ENCODE measurements at regions not wholly inside any gene's neighbourhood (a gene's known extent, or its start where the extent isn't known, plus 50 kb on each side); places are given as distances from the start of the nearest gene placed in this dataset.
"Not testable (repeated sequence)": the region's sequence is repeated elsewhere in the genome, so short reads cannot be mapped to it uniquely, and the experiment has no call there.

DNA sequence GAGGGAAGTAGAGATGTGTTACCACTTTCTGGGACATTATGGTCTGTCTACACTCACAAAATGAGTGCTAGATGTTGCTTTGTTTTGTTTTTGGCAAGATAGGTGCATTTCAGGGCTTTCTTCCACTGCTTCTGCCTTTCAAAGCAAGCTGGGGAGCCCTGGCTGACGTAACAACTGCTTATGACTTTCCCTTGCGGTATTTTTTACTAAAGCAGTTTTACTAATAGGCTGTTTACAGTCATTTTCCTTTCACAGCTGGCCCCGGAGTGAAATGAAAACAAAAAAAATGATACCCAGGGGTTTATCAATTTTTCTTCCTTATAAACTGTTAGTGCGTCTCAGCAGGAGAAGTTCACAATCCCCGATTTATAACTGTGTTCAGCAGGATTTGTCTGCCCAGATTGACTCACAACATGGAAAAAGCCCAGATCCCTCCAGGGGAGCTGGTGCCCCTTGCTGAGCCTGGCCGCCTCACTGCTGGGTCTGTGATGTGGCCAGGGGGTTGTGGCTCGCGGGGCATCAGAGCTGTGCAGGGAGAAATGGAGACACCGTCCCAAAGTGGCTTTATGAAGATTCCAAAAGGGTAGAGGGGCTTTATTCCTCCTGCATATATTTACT is 184.4 kb upstream of the HS3ST3A1 start:
- DNase-seq (ENCODE audit: low spot score), result peak; percentile 47

- DNase-seq (ENCODE audit: low spot score), result no peak
Observed at GRCh38 chr17:13787636-13788035, 185.9 kb upstream of the HS3ST3A1 start.

DNA sequence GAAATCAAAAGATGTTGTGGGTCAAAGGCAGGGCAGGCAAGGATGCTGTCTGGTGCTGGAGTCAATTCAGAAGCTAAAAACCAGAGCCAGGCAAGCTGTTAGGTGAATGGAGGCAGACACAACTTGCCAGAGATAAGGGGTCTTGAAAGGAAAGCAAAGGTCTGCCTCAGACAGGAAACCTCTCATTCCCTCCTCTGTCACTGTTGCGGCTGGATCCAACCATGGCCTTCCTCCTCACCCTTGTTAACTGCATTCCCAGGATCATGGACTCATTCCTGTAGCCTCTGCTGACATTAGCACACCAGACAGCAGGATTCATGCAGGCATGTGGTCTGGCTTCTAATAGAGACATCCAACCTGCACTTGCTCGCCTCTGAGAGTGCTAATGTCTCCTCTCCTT is 186.7 kb upstream of the HS3ST3A1 start:
- DNase-seq (ENCODE audit: low spot score), result no peak

DNA sequence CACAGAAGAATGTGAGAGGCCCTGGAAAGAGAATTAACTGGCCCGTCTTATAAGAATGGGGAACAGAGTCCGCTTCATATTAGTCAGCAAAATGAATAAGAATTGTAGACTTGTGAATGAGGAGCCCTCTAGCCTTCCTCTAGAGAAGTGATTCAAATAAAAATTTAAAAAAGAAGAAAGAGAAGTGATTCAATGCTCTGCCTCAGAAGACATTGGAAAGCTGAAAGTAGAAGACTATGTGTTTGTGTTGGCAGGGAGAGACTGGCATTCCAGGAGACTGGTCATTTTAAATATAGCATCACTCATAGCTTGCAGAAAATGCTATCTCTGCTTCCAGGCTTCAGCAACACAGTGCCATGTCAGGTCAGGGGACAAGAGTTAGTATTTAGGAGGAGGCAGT is 190.6 kb upstream of the HS3ST3A1 start:
- DNase-seq (ENCODE audit: low spot score), result peak; percentile 24

DNA sequence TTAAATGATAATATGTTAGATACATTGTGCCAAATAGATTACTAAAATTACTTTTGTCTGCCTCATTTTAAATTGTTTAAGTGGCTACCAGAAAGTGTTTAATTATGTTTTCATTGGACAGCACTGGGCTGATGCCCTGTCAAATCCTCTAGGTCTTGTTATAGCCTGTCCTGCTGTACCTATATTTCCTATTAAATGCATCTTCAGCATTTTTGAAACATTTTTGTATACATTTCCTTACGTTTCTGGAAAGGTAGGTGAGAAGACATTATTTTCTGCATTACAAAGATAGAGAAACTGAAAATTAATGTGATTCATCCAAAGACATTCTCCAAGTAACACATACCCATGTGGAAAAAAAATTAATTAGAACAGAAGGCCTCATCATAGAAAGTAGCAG is 192.2 kb upstream of the HS3ST3A1 start:
- DNase-seq (ENCODE audit: low spot score), result no peak

- DNase-seq (ENCODE audit: low spot score), result no peak
Observed at GRCh38 chr17:13797863-13798262, 196.1 kb upstream of the HS3ST3A1 start.

- DNase-seq (ENCODE audit: low spot score), result no peak
Observed at GRCh38 chr17:13806092-13806491, 204.4 kb upstream of the HS3ST3A1 start.

DNA sequence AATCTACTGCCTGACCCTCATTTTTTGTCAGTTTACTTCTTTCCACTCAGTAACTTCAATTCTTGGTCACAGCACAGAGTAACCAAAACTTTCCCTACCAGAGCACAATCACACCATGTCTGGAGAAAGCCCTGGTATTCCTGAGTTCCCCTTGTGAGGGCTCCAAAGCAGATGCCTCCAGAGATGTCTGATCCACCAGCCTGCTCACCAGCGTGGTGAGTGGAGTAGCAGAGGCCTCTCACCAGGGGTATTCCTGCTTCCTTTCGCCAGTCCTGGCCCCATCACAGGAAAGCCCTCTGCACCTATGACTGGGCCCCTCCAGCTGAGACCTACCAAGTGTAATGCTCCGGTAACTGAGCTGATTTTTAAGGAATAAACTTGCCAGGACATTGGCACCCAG is 205.4 kb upstream of the HS3ST3A1 start:
- no peak for DNase-seq (ENCODE audit: low spot score)

- no peak for DNase-seq (ENCODE audit: low spot score)
Observed at GRCh38 chr17:13812350-13812749, 210.6 kb upstream of the HS3ST3A1 start.

DNA sequence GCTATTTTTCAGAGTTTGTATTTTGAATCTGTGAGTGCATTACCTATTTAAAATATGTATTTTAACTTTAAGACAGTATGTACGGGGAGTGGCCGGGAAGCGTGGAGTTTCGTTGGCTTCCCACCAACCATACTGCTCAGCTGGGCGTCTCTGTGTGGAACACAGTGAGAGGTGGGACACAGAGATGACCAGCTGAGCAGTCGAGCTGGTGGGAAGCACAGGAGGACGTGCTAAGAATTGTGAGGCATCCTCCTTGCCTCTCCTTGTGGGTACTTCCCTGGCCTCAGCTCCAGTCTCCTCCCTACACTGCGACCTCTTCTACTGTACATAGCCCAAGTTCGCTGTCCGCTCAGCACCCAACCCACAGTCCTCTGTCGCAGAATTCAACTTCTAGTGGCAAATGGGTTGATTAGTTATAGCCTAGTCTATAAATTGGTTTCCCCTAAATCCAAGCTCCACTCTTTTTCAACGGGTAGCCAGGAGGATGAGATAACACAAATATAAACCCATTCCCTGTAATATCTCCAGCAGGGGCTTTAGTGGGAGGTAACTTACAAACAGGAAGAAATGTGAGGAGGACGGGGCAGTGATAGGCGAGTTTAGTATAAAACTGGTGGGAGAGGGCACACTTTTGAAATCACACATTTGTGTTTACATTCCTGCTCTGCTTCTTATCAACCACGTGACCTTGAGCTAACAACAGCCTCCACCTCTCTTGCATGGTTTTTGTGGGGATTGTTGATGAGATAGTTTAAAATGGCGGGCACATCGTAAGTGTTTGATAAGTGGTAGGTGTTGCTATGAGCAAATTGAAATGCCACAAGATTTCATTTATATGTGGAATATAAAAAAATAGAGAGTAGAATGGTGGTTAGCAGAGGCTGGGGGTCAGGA is 211.9 kb upstream of the HS3ST3A1 start:
- no peak for DNase-seq (ENCODE audit: low spot score)

DNA sequence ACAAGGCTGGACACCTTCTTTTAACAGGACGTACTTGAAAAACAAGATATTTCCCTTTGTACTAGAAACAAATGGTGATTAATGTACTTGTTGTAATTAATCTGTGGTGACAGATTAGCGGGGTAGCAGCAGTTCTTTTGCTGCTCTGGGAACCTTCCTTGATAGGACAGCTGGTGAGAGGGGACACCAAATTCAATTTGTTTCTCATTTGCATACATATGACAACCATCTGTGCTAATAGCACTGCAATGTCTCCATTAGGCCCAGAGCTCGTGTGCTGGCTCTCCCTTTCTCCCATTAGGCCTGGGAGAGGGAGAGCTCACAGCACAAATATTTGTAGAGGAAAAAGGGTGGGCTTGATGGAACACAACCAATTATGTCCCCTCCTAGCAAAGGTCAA is 221.0 kb upstream of the HS3ST3A1 start:
- no peak for DNase-seq (ENCODE audit: low spot score)

DNA sequence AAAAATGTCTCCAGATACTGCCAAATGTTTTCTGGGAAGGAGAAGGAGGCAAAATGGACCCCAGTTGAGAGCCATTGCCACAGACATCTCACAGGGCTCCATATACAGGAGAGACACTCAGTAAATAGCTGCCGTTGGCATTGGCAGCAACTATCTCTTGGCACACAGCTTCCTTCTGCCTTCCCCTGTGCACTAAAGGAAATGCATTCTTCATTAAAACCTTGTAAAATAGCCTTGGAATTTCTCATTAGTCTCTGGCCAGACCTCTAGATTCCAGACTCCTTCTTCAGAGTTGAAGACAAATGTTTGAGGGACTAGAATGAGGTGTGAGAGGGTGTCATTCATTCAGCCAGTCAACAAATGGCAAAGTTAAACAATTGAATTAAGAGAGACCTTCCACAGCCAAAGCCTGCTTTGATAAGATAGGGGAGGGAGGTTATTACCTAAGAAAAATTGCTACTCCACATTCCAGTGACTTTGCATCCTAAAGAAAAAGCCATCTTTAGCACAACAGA is 223.9 kb upstream of the HS3ST3A1 start:
- DNase-seq (ENCODE audit: low spot score), result peak; percentile 12

DNA sequence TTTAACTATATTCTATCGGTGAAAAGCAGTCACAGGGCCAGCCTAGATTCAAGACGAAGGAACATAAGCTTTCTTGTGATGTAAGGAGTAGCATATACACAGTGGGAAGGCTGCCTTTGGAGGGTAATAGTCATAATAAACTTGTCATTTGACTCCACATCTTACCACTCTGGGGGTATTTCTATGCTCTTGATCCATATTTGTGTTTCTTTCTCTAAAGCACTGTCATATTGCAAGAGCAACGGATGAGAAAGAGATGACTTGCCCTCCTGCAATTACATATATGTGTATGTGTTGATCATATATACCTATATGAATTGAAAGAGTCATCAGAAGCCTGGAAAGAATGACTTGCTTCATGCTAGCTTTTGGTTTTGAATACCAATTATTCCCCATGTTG is 225.4 kb upstream of the HS3ST3A1 start:
- DNase-seq (ENCODE audit: low spot score), result no peak

- no peak for DNase-seq (ENCODE audit: low spot score)
Observed at GRCh38 chr17:13833921-13834320, 232.2 kb upstream of the HS3ST3A1 start.

GRCh38 chr17:13835151-13835550 is 233.4 kb upstream of the HS3ST3A1 start:
- DNase-seq (ENCODE audit: low spot score), result no peak

DNA sequence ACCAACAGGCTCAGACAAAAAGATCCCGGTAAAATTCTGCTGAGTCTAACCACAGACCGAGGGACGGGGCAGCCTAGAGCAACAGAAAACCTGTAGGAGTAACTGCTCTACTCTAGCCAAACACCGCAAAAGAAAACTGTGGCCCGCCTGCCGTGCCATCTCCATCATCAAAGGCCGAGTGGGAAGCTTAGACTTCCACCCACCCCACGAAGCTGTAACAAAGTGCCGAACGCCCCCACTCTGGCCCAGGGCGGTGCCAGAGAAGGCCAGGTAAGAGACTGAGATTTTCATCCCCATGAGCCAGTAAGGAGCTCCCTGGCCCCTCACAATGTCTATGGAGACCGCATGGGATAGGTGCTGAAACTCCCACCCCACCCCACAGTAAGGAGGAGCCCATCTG is 231.9 kb upstream of the COX10 start:
- DNase-seq (ENCODE audit: low spot score), result no peak

DNA sequence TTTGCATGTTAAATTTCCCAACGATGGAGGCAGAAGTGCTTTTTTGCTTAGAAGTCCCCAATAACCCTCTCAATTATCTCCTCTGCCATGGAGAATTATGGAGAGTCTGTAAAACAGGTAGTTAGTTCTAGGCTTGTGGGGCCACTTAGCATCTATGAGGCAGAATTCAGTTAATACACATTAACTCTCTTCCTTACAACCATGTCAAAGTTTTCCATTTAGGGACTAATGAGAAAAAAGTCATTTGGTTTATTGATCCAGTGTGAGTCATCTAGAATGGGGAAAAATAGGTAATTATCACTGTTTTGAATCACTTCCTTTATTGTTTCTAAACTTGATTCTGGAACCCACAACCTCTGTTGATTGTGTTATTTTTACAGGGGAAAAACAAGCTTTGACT is 229.1 kb upstream of the COX10 start:
- no peak for DNase-seq (ENCODE audit: low spot score)

DNA sequence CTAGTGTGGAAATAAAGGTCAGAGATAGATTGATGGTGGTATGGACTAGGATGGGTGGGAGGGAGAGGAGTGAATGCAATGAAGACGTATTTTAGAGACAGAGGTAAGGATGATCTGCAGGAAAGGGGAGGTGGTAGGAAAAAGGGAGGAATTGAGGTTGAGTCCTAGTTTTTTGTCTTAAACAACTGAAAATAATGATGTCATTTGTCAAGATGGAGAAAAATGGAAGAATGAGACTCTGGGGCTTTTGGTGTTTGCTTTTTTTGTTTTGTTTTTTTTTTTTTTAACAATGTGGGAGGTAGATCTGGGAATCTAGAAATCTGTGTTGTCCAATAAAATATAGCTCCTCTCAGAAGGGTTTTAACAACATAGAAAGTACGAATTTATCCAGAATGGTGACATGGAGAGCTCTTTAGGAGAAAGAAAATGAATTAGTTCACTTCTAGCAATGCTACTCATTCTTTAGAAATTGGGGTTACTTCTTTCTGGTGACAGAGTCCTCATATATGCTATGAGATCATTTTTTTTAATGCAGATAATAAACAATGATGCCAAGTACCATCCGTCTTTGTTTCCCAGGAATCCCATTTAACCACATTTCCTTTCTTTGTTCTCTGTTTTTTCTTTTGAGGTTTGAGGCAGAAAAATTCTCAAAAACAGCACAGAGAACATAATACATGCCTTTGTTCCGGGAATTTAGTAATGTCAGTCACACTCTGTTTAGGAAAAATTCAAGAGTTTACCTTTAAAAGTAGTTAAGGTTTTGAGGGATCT is 225.3 kb upstream of the COX10 start:
- no peak for DNase-seq (ENCODE audit: low spot score)

- DNase-seq (ENCODE audit: low spot score), result no peak
Observed at GRCh38 chr17:13851889-13852288, 217.4 kb upstream of the COX10 start.

DNA sequence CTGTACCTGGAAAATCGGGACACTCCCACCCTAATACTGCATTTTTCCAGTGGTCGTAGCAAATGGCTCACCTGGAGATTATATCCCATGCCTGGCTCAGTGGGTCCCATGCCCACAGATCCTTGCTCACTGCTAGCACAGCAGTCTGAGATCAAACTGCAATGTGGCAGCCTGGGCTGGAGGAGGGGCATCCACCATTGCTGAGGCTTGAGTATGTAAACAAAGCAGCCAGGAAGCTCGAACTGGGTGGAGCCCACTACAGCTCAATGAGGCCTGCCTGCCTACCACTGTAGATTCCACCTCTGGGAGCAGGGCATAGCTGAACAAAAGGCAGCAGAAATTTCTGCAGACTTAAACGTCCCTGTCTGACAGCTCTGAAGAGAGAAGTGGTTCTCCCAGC is 213.6 kb upstream of the COX10 start:
- DNase-seq (ENCODE audit: low spot score), result not testable (repeated sequence)

DNA sequence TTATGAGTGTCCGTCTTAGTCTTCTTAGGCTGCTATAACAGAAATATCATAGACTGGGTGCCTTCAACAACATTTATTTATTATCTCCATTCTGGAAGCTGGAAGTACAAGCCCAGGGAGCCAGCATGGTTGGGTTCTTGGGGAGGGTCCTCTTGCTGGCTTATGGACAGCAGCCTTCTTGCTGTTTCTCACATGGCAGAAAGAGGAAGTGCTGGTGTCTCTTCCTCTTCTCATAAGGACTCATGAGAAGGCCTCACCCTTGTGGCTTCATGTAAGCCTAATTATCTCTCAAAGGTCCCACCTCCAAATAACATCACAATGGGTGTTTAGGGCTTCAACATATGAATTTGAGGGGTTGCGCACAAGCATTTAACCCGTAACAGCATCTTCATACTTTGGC is 207.0 kb upstream of the COX10 start:
- DNase-seq (ENCODE audit: low spot score), result no peak

GRCh38 chr17:13863436-13863835 is 205.9 kb upstream of the COX10 start:
- DNase-seq (ENCODE audit: low spot score), result no peak

DNA sequence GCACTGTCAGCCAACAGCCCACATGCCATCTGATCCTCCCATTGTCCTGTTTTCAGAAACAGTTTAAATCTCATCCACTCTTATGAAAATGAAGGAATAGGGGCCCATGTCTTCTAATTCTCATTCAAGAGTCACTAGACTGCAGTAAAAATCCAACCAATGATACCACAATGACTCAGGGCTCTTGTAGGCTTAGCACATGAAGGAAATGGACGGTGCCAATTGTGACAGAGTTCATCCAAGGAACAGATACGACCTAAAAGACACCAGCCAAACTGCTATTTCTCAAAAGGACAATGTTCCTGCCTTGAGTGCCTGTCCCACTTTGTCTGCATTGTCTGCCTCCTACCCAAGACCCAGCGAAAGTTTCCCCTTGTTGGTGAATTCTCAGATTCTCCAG is 204.8 kb upstream of the COX10 start:
- DNase-seq (ENCODE audit: low spot score), result peak; percentile 58

Data from AG20443 (cell line).